NCI-H69 (cell line): ENCODE measurements at regions not wholly inside any gene's neighbourhood (a gene's known extent, or its start where the extent isn't known, plus 50 kb on each side); places are given as distances from the start of the nearest gene placed in this dataset.

Experiments used
- DNase-seq: peaks from one replicate; lab custom pipeline; 2025; lab: John Stamatoyannopoulos, UW

- peak; percentile 57 for DNase-seq
Observed at GRCh38 chr7:131108212-131108940, 219.3 kb upstream of the MKLN1 start.

- DNase-seq: peak; percentile 35
Observed at GRCh38 chr7:131109011-131109758, 218.5 kb upstream of the MKLN1 start.

DNA sequence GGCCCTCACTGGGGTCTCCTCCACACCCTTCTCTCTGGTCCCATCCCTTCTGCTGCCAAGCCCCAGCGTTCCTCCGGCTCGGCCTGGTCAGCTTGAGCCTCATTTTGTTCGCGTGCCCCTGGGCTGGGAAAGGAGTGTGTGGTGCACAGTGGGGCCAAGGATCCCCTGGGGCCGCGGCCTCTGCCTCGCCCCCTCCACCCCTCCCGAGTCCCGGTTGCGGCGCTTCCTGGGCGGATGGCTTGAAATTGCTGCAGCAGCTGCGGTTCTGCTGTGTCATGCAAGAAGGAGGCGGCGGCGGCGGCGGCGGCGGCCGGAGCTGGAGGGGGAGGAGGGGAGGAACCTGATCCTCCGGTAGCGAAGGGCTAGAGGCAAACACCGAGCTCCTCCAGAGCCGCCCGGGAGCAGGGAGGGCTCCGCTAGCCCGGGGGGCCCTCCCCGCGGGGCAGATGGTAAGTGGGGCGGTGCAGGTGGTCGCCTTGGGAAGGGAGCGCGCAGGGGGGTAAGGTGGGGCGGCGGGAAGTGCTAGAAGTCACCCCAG lies 217.8 kb upstream of the MKLN1 start:
- peak; percentile 91 for DNase-seq

DNA sequence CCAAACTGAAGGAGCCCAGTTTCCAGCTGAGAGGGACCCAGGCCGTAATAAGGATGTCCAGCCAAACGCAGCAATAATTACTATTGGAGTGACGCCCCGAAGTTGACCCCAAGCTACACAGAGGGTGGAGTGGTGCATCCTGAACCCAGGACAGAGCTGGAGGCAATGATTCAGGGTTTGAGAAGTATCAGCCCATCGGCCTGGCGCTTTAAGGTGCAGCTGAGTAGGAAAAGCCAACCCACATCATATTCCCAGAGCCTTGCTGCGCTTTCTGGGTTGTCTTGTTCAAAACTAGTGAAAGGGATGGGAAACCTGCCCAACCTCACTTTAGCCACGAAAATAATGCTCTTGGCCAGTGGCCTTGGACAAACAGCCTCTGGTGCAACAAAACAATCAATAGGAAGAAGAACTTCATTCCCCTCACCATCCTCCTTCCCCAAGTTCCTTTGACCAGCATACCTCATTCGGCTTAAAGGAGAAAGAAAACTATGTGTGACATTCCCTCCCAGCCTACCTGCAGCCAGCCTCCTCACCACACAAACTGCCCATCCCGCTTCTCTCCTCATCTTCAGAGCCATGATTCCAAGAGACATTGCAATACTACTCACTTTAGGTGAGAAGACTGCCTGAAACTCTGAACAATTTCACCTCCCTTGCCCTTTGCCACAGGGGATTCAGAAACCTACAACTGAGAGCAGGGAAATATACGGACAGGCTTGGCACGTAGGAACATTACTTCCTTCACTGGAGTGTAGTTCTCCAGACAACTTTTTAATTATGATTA lies 217.2 kb upstream of the MKLN1 start:
- peak; percentile 73 for DNase-seq

GRCh38 chr7:131111081-131111576 lies 216.5 kb upstream of the MKLN1 start:
- peak; percentile 79 for DNase-seq

DNA sequence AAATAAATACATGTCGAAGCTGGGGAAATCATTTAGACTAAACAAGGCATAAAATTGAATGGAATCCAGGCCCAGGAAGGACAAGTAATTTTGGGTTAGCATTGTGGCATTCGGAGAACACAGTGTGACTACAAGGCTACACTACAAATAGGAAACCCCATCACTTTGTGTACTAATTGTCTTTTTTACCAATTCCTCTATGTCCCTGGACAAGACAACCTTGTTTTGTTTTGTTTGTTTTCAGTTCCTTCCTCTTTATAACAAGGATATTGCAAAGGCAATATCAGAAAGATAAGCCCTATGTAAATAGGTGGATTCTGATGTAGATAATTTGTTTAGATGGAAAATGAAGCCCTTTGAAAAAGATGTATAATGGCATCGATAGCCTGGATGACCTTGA lies 215.9 kb upstream of the MKLN1 start:
- no peak for DNase-seq

DNA sequence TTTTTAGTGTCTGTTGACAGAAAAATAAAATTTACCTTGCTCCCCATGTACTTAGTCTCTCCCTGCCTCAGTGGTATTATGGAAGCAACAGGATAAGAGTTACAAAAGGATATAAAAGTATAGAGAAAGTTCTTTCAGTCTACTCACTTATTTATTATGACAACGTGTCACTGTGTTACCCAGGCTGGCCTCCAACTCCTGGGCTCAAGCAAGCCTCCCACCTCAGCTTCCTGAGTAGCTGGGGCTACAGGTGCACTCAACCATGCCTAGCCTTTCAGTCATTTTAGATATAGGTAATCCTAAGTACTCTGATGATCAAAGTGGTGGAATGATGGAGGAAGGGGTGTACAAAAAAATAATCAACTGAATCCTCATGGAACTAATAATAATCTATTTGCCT lies 215.2 kb upstream of the MKLN1 start:
- no peak for DNase-seq

- no peak for DNase-seq
Observed at GRCh38 chr7:131115340-131115739, 212.3 kb upstream of the MKLN1 start.

DNA sequence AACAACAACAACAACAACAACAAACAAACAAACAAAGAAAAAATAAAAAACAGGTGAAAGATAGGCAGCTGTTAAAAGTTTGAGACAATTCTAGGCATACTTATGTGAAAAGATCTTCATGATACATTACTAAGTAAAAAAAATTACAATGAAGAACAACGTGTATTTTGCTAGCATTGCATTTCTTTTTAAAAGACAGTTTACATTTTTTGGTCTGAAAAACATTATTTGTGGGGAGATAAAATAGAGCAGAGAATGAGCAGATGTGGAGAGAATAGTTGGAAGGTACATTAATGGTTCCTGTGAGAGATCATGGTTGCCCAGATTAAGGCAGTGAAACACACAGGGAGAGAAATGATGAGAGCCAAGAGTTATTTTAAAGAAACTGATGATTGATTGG lies 210.2 kb upstream of the MKLN1 start:
- DNase-seq: no peak

- DNase-seq: no peak
Observed at GRCh38 chr7:131119381-131119780, 208.3 kb upstream of the MKLN1 start.

- no peak for DNase-seq
Observed at GRCh38 chr7:131122394-131122793, 205.3 kb upstream of the MKLN1 start.

DNA sequence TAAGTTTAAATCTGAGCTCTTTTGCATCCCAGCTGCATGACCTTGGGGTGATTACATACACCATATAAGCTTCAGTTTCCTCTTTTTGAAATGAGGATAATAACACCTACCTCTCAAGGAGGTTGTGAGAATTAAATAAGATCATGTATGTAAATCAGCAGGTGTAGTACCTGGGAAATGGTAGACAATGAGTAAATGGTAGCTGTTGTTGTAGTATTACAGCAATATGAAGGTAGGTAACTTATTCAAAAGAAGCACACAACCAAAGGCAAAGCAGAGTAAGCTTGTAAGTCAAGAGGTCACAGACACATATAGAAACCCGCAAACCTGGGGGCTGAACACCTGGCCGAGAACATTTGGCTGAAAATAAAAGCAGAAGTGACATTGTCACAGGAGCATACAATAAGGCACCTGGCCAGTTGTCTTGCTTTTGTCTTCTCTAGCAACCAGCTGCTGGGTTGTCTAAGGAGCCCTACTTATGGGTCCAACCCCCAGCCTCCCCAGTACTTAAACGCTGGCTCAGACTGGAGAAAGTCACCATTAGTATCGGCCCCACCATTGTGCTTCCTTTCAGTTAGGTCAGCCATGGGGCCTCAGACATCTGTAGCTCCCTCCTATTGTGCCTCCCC lies 203.6 kb upstream of the MKLN1 start:
- DNase-seq: peak; percentile 88

- DNase-seq: no peak
Observed at GRCh38 chr7:131124867-131125266, 202.8 kb upstream of the MKLN1 start.

- DNase-seq: no peak
Observed at GRCh38 chr7:131130324-131130723, 197.4 kb upstream of the MKLN1 start.

- DNase-seq: no peak
Observed at GRCh38 chr7:131131012-131131745, 196.5 kb upstream of the MKLN1 start.

DNA sequence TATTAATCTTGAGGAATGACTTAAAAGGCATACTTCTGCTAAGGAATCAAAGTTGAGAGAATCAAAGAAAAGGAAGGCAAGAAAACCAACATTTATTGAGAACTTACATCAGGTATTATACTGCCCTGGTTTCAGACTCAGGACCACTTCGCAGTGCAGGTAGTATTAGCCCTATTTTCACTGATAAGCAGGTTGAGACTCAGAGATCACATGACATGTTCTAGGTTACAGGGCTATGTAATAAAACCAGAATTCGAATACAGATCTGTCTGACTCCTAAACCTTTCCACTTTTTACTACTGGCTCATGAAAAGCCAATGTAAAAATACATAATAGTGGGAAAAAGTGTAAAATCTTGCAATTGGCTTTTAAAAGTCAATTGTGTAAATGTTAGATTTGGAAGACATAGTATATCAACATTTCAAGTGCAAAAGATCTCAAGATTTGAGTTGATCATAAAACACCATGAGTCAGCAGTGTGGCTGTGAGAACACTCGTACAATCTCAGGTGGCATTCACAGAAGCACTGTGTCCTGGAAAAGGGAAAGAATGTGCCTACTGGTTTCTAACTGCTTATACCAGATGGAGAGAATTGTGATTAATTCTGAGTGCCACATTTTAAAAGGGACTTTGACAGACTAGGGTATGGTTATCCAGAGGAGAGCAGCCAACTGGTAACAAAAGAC lies 195.8 kb upstream of the MKLN1 start:
- no peak for DNase-seq

- no peak for DNase-seq
Observed at GRCh38 chr7:131139462-131139861, 188.2 kb upstream of the MKLN1 start.

- DNase-seq: no peak
Observed at GRCh38 chr7:131141443-131141967, 186.2 kb upstream of the MKLN1 start.

DNA sequence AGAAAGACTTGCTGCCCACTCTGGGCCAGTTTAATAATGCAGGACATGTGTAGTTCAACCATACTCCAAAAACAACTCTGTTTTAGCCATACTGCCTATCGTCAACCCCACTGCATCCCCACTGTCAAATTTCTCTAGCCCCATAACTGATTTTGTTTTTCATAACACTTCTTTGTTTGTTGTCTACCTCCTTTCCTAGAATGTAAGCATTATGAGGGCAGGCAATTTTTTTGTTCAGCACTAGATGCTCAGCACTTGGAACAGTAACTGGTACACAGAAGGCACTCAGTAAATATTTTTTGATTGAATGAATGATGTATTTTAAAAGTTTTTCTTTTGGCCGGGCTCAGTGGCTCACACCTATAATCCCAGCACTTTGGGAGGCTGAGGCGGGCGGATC lies 183.8 kb upstream of the MKLN1 start:
- no peak for DNase-seq

- no peak for DNase-seq
Observed at GRCh38 chr7:131145026-131145425, 182.7 kb upstream of the MKLN1 start.
